ENCODE measurements at regions not wholly inside any gene's neighbourhood (a gene's known extent, or its start where the extent isn't known, plus 50 kb on each side); places are given as distances from the start of the nearest gene placed in this dataset.
A peak's percentile ranks its signal among the peaks of the same experiment; 100 is the strongest.

GRCh38 chr6:54624216-54624615 lies 222.4 kb upstream of the FAM83B start:
- DNase-seq (no peak), ATAC-seq (no peak)
- intact Hi-C loops (cut with DNase I): no loop called here

GRCh38 chr6:54624779-54625178 lies 221.8 kb upstream of the FAM83B start:
- intact Hi-C loops (cut with DNase I): no loop called here
- DNase-seq: no peak
- no peak for ATAC-seq

DNA sequence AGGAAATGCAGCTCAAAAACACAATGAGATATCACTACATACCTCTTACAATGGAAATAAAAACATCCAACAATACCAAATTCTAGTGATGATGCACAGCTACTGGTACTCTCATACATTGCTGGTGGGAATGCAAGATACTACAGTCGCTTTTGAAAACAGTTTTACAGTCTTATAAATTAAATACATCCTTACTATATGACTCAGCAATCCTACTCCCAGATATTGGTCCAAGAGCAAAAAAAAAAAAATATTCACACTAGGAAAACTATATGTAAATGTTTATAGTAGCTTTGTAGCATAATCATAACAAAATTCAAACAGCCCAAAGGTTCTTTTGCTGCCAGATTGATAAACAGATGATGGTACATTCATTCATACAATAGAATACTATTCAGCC lies 217.4 kb upstream of the FAM83B start:
- DNase-seq (no peak), ATAC-seq (no peak)
- intact Hi-C loops (cut with DNase I): no loop called here

DNA sequence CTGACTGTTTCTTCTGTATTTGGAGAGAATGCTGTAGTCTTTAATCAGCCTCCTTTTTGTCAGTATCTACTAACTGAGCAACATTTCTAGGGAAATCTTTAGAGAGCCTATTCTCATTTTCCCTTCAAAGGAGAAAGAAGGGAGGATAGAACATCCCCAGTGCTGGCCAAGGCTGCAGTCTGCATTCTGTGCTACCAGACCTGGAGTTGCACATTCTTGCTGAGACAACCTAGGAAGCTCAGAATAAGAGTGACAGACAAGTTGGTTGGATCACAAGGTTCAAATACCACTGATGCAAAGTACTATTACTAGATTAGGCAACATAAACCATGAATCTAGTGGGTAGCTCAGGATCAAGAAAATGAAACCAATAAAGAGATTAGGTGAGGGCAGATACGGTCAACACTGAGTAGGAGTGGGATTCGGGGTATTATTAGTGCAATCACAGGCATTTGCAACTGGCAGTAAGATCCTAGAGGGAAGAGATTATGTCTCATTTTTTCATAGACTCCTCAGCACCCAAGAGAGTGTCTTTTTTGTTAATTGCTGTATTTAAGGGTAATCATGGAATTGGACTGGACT lies 213.5 kb upstream of the FAM83B start:
- ATAC-seq (no peak), DNase-seq (no peak)
- intact Hi-C loops (cut with DNase I): no loop called here

DNA sequence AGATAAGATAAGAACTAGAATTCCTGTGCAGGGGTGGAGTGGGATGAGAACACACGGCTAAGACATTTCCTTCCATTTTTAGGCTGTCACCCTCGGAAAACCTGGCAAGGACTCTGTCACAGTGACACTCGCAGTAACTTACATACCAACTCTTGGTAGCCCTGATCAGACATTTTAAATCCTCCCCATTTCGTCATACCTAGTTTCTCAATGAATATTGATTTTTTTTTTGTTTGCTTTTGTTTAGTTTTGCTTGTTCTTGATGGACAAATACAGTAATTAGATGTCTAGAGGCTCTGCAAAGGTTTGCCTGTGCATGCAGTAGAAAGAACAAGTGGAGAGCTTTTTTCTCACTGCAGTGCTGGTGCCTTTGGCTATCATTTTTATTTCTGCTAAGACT lies 213.0 kb upstream of the FAM83B start:
- no peak for DNase-seq
- intact Hi-C loops (cut with DNase I): no loop called here

DNA sequence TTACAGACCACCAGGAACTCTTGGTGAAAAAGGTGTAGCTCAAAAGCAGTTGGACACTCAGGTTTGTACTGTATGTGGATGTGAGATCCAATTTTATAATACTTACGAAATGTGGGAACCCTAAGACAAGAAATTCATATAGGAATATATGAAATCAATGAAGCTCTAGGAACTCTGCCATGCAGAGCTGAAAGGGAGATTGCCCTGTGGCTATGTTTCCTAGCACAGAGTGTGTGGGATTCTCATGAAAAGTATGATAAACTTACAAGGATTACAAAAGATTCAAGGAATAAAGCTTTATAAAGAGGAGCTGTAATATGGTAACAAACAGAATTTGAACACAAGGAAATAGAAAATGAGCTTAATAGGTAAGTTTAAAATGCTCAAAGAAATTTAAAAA lies 205.7 kb upstream of the FAM83B start:
- intact Hi-C loops (cut with DNase I): no loop called here

More for the DNA sequence above, 213.0 kb upstream of the FAM83B start:
- no peak for ATAC-seq

GRCh38 chr6:54646069-54646950 lies 200.3 kb upstream of the FAM83B start:
- intact Hi-C loops (cut with DNase I): no loop called here
- DNase-seq: no peak
- no peak for ATAC-seq

More for the DNA sequence above, 205.7 kb upstream of the FAM83B start:
- DNase-seq (no peak), ATAC-seq (no peak)

- ATAC-seq (no peak), DNase-seq (no peak)
- intact Hi-C loops (cut with DNase I): no loop called here
These were observed 199.5 kb upstream of the FAM83B start for GRCh38 chr6:54646951-54647664.

DNA sequence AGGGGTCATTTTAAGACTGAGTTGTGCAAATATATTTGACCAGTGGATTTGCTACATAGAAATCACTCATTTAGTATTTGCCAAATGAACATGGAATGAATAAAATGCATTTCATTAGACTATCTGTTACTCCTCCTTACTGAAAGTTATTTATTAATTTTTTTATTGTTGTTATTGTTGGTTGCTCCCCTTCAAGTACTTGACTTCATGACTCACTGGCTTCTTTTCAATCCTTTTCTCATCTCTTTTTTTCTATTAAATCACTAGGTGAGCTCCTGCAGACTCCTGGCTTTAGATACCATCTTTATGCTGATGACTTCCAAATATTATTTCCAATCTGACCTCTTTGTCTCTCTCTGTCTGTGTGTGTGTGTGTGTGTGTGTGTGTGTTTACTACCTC lies 192.2 kb upstream of the FAM83B start:
- DNase-seq (no peak), ATAC-seq (no peak)
- intact Hi-C loops (cut with DNase I): no loop called here

- ATAC-seq: no peak
- intact Hi-C loops (cut with DNase I): no loop called here
- DNase-seq: no peak
These were observed 191.4 kb upstream of the FAM83B start for GRCh38 chr6:54655162-54655561.

- intact Hi-C loops (cut with DNase I): no loop called here
- ATAC-seq (no peak), DNase-seq (no peak)
These were observed 181.3 kb upstream of the FAM83B start for GRCh38 chr6:54665278-54665677.

GRCh38 chr6:54680531-54680930 lies 166.0 kb upstream of the FAM83B start:
- intact Hi-C loops (cut with DNase I): no loop called here
- no peak for DNase-seq

DNA sequence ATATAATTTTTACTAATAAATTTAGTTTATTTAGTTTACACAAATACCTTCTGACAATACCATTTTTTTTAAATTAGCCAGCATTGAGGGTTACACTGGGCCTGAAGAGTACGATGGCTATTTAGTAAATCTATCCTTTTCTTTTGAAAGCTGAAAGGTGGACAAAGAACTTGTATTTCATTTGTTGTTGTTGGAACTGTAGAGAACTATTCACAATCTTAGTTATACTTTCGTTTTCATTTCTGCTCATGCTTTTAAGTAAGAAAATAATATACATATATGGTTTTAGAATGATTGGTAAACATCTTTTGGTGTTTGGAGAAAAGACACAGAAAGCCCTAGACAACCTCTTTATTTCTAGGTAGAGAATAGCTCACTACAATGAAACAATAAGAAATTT lies 165.3 kb upstream of the FAM83B start:
- no peak for DNase-seq
- no peak for ATAC-seq
- intact Hi-C loops (cut with DNase I): no loop called here

More at GRCh38 chr6:54680531-54680930, 166.0 kb upstream of the FAM83B start:
- ATAC-seq: no peak

GRCh38 chr6:54681987-54682386 lies 164.6 kb upstream of the FAM83B start:
- DNase-seq: no peak
- ATAC-seq: peak in 1 of 2 donors; percentile 33
- intact Hi-C loops (cut with DNase I): no loop called here

- ATAC-seq (no peak), DNase-seq (no peak)
- intact Hi-C loops (cut with DNase I): no loop called here
These were observed 157.0 kb upstream of the FAM83B start for GRCh38 chr6:54689620-54690019.

DNA sequence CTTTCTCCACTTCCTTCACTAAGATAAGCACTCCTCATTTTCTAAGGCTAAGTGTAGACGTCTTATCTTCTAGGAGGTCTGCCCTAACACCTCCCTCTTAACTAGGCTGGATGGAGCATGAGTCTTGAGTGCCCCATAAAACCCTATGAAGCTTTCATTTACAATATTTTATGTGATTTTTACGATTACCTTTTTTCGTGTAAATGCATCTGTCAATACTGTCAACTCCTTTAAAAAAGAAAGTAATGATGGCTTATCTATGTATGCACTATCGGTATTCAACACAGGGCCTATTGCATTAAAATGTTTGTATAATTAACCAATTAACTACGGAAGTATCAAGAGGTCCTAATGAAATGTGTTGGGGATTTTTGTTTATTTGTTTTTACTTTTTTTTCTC lies 156.0 kb upstream of the FAM83B start:
- DNase-seq: no peak
- intact Hi-C loops (cut with DNase I): no loop called here

DNA sequence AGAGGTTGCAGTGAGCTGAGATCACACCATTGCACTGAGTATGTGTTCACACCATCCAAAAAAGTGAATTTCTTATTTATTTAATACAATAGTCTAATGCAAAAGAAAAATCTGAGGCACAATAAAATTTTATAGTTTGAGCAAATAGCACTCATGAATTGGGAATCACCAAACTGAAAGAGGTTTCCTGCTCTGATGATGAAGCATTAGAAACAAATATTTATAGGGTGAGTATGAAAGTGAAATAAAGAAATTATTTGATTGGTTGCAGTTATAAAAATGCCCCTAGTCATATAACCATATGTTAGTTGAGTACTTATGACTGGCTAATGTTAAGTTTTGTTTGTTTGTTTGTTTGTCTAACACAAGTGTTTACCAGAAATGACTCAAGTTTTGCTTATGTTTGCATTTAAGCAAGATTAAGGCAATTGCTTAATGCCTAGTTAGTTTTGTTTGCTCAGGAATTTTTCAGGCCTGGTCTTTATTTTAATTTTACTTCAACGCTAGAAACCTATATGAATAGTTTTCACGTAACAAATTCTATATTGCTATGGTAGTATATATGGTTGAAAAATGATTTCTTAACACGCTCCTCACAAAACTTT lies 151.5 kb upstream of the FAM83B start:
- ATAC-seq: no peak
- no peak for DNase-seq
- intact Hi-C loops (cut with DNase I): no loop called here

More for the DNA sequence above, 156.0 kb upstream of the FAM83B start:
- ATAC-seq: no peak

- no peak for ATAC-seq
- intact Hi-C loops (cut with DNase I): no loop called here
- no peak for DNase-seq
These were observed 150.8 kb upstream of the FAM83B start for GRCh38 chr6:54695815-54696214.

- intact Hi-C loops (cut with DNase I): no loop called here
- DNase-seq: no peak
- ATAC-seq: peak in 1 of 2 donors; percentile 34
These were observed 149.1 kb upstream of the FAM83B start for GRCh38 chr6:54697424-54697823.

GRCh38 chr6:54698974-54699373 lies 147.6 kb upstream of the FAM83B start:
- intact Hi-C loops (cut with DNase I): no loop called here
- no peak for DNase-seq
- ATAC-seq: no peak
